HG02678 (cell line): ENCODE measurements at regions not wholly inside any gene's neighbourhood (a gene's known extent, or its start where the extent isn't known, plus 50 kb on each side); places are given as distances from the start of the nearest gene placed in this dataset.
"Not testable (repeated sequence)": the region's sequence is repeated elsewhere in the genome, so short reads cannot be mapped to it uniquely, and the experiment has no call there.

ENCODE experiments used
- ATAC-seq: cut with Tn5 transposase; IDR thresholded peaks from one replicate; pipeline ENCODE4 v1.9.1; 2021; ENCODE audit warnings: mild to moderate bottlenecking, moderate library complexity; ENCODE audit not compliant: unreplicated experiment

DNA sequence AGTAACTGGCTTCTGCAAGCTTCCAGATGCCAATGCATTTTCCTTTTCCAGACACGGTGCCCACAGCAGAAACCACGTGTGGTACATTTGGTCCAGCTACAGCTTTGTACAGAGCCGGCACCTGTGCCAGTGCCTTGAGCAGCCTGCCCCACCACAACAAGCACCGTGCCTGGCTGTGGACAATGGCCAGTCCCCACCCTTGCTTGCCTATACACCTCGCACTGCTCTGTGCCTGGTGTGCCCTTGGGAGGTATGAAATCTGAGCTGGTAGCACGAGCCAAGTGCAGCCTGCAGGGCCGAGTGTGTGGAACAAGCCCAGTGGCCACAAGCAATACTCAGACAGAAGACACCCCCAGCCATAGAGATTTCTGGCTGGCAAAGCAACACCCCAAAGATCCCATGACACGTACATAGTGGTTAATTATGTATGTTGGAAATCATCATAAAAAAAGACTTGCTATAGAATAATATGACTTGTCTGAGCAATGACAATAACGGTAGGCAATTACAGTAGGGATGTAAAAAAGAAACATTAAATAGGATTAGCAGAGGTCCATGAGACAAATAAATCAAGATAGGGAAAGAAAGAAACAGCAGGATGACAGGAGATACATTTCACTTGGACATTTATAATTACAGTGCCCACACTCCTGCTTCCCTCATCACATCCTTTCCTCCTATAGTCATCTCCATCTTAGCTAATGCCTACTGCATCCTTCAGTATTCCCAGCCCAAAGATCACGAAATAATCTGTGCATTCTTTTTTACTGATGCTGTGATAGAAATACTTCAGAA, 1399.5 kb downstream of the PCDH9 start:
- no peak for ATAC-seq

DNA sequence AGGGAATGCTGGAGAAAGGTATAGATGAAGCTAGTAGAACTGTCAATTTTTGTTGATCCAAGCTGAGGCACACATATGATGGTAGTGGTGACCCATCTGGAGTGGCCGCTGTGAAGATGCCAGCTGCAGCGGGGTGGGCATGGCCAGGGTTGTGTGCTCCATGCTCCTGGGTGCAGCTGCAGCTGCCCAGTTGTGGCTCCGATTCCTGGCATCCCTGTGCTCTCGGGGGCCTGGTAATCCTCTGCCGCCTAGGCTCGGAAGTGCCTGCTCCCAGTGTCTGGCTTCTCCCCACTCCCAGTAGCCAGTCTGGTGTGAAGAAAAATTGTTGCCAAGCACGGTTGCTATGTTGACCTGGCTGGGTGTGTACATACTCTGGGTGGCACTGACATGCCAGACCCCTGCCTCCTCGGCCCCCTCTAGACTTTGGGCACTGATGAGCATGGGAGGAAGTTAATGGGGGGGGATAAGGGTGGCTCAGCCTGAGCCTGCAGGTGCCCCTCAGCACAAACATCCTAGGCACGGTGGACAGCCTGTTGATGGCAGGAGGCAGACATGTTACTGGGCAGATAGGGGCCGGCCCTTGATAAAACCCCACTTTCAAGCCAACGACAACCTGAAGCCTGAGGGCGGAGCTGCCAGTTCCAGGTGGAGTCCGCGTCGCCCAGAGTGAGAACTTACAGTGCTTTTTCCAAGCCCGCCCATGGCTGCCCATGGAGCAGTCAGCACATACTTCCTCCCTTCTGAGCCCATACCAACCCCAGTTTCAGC, 1400.7 kb downstream of the PCDH9 start:
- ATAC-seq = no peak

DNA sequence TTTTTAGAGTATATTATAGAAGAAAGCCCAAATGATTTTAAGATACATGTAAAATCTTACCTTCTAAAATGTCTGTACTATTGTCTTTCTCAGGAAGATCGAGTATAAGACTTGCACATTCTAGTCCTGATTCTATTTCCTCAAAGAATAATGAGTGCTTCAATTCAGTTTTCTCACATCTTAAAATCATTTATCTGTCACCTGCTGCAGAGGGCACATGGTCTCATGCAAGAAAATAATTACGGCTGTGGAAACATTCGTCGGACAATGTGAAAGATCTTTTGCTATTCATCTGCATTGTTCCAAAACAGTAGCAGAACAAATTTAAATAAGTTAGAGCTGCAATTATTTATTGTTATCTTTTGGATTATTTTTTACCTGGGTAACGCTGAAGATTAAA, 1403.5 kb downstream of the PCDH9 start:
- ATAC-seq = no peak

DNA sequence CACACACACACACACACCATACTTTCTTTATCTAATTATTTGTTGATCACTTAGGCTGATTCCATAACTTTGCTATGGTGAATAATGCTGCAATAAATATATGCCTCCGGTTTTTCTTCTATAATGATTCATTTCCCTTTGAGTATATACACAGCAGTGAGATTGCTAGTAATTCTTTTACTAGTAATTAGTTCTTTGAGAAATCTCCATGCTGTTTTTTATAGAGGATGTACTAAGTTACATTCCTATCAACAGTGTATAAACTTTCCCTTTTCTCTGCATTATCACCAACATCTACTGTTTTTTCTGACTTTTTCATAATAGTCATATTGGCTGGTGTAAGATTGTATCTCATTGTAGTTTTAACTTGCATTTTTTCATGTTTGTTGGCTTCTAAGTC, 1405.1 kb downstream of the PCDH9 start:
- ATAC-seq = no peak

DNA sequence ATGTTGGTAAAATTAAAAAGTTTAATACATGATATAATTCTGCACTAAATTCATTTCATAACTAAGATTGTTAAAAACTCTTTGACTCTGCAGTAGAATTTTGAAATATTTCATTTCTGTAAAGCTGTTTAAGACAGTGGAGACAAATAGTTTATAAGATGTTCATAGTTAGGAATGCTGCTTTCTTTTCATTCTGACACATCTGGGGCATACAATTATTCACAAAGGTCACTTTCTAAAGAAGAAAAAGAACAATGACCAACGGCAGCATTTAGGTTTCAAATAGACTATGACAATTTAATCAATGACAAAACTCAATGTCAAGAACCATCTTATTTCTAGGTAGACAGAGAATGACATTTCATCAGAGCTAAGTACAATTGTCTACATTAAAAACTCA, 1422.1 kb downstream of the PCDH9 start:
- ATAC-seq = no peak

DNA sequence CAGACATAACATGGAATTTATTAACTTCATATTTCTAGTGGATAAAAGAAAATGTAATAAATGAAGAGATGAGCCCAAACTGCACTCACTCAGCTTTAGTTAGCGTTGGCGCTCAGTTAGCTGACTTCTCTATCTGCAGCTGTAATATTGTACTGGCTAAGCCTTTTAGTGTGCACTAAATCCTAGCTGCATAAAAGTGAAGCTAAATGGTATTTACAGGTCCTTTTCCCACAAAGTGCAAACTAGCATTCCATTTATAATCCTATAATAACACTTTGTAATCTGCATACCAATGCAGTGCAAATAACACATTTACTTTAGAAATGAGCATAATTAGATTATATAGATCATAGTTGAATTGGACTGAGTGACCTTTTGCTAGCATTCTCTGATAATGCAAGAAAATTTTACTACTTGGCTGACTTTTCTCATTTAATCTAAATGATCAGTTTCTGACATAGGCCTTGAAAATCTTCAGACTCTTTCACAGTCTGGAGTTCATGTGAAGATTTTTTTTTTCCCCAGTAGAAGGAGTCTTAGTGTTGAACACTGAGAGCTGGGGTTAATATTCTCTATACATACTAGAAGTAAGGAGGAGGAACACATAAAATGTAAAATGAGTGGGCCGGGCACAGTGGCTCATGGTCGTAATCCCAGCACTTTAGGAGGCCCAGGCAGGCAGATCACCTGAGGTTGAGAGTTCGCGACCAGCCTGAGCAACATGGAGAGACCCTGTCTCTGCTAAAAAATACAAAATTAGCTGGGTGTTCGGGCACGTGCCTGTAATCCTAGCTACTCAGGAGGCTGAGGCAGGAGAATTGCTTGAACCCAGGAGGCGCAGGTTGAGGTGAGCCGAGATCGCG, 1426.4 kb downstream of the PCDH9 start:
- ATAC-seq = no peak

DNA sequence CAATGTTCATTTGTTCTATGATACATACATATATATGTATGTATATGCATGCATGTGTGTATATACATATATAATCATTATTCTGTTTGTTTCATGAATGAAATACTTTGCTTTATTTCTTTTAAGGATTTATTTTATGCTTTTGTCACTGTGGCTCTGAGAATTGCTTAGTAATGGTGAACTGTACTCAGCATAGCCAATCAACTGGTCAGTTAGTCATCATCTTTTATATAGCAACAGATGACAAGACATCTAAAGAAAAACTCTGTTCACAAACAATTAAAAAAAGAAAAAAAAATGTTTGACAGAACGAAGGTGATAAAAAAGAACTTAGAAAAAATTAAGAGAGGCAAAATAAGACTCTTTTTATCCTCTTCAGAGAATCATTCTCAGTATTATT, 1440.3 kb downstream of the PCDH9 start:
- ATAC-seq = no peak

DNA sequence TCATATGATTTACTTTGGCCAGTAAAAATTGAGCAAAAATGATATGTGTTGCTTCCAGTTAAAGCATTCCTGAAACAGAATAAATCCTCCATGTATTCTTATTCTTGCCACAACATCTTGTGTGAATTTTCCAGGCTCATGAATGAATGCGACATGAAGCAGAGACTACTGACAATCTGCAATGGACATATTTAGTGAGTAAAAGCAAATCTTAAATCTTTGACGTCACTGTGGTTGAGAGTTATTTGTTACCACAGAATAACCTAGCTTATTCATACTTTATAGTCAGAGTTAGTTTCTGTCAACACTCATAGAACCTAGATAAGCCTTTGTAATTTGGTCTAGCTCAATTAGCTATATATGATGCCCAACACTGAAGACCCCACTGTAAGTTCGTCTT, 1443.1 kb downstream of the PCDH9 start:
- ATAC-seq = no peak

DNA sequence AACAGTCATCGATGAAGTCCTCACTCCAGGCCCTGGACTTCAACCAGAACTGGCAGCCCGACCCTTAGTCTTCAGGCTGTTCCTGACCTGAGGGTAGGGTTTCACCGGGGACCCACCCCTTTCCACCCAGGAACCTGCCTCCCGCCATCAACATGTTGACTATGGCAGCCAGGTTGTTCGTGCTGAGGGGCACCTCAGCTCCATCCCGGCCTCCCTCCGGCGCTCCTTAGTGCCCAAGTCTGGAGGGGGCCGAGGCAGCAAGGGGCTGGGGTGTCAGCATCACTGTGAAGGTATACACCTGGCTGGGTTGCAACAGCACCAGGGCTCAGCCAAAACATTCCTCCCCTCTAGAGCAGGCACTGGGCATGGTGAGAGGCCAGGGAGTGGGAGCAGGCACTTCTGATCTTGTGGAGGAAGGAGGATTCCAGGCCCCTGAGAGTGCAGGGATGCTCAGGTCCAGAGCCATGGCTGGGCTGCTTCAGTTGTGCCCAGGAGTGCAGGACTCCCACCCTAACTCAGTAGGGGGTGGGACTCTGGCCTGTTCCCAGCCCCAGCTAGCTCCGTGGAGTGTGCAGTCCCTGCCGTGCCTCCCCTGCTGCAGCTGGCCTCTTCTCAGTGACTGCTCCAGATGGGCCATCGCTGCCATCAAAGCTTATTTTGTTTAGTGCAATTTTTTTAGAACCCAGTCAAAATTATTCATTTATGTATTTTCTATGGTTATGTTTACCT, 1445.9 kb downstream of the PCDH9 start:
- ATAC-seq = no peak

DNA sequence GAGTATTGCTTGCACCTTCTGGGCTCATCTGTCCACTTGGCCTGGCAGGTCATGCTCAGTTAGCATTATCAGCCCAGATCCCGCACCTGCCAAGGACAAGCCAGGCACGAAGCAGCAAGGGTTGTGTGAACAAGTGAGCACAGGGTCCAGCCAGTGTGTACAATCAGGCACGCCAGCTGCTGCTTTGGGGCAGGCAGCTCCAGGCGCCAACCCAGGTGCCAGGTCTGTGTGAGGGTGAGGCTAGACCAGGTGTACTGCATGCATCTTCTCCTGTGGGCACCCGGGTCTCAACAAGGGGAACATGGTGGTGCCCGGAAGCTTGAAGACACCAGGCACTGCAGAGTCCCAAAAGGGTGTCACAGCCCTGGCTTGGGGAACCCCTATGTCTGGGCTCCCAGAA, 1446.8 kb downstream of the PCDH9 start:
- ATAC-seq = no peak

DNA sequence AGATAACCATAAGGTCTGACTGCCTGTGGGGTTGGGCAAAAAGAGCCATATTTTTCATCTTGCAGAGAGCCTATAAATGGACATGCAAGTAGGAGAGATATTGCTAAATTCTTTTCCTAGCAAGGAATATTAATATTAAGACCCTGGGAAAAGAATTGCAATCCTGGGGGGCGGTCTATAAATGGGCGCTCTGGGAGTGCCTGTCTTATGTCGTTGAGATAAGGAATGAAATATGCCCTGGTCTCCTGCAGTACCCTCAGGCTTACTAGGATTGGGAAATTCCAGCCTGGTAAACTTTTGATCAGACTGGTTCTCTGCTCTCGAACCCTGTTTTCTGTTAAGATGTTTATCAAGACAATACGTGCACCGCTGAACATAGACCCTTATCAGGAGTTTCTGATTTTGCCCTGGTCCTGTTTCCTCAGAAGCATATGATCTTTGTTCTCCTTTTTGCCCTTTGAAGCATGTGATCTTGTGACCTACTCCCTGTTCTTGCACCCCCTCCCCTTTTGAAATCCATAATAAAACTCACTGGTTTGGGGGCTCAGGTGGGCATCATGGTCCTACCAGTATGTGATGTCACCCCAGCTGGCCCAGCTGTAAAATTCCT, 1458.3 kb downstream of the PCDH9 start:
- ATAC-seq = not testable (repeated sequence)

DNA sequence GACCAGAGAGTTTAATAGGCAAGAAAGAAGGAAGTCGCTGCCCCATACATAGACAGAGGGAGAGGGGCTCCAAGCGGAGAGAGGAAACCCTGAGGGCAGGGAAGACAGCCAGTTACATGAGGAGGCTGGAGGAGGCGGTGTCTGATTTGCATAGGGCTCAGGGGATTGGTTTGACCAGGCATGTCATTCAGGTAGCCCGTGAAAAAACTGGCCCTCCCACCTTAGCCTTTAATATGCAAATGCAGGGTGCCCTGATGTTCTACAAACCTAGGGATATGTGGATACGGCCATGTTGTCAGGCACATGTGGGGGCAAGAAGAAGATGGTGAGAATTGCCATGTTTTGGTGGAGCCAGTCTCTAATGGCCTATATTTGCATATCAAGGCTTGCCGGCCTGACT, 1461.6 kb downstream of the PCDH9 start:
- ATAC-seq = no peak

DNA sequence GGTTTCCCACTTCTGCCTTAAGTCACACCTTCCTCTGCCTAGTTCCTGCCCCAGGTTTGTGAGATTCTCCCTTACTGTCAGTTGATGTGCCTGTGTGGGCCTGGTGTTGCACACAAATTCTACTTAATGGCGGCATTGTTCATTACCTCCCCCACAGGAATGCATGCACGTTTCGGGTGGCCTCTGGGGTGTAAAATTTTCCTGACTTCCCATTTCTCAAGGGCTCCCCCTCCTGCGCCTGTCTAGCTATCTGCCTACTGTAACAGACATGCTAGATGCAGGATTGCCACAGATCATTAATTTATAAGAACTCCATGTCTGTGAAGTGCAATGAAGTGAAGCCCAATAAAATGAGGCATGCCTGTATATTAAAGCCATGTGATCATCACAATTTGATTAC, 1466.3 kb downstream of the PCDH9 start:
- no peak for ATAC-seq

DNA sequence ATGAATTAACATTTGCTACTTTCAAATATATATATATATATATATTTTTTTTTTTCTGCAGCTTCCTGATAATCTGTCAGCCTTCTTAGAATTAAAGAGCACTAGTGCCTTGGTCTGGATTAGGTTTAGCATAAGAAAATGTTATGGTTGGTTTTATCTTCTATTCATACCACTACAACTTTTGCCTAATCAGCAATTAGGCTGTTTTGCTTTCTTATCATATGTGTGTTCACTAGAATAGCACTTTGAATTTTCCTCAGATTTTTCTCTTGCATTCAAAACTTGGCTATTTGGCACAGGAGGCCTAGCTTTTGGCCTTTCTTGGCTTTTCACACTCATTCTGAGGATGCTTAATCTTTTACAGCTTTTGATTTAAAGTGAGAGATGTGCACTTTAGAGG, 1468.1 kb downstream of the PCDH9 start:
- ATAC-seq = no peak

DNA sequence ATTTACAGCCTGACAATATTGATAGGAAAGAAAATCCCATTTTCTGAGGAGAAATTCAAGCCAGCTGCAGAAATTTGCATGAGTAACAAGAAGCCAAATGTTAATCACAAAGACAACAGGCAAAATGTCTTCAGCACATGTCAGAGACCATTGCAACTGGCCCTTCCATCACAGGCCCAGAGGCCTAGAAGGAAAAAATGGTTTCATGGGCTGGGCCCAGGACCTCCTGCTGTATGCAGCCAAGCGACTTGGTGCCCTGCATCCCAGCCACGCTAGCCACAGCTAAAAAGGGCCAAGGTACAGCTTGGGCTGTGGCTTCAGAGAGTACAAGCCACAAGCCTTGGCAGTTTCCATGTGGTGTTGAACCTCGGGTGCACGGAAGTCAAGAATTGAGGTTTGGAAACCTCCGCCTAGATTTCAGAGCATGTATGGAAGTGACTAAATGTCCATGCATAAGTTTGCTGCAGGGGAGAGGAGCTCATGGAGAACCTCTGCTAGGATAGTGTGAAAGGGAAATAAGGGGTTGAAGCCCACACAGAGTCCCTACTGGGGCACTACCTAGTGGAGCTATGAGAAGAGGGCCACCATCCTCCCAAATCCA, 1474.0 kb downstream of the PCDH9 start:
- ATAC-seq = no peak

DNA sequence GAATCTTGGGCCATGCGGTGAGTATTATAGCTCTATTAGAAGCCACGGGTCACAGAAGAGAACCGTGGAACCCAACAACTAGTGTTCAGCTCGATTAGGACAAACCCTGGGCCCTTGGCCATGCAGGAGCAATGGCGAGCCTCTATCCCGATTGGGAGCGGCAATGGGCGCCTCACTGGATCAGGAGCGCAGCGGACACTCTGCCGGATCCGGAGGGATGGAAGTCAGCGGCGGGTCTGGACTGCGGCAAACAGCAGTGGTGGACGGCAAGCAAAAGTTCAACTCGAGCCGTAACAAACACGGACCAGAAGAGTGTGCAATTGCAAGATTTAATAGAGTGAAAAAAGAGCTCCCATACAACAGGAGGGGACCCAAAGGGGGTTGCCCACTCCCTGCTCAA, 1481.9 kb downstream of the PCDH9 start:
- no peak for ATAC-seq

DNA sequence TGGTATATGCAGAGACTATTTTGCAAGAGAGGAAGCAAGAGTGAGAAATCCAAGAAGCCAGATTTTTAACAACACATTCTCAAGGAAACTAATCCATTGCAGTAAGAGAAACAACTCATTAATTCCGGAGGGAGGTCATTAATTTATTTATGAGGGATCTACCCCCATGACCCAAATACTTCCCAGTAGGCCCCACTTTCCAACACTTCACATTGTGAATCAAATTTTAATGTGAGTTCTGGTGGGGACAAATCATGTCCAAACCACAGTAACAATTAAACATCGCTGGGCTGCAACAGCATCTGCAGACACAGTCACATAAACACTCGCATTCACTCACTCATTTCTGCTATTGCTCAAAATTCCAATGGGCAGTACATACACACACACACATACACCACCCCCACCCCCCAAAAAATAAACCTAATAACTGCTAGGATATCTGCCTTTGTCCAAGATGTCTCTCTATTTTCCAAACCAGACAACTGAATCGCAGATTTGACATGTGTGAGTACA, 1483.7 kb downstream of the PCDH9 start:
- no peak for ATAC-seq

DNA sequence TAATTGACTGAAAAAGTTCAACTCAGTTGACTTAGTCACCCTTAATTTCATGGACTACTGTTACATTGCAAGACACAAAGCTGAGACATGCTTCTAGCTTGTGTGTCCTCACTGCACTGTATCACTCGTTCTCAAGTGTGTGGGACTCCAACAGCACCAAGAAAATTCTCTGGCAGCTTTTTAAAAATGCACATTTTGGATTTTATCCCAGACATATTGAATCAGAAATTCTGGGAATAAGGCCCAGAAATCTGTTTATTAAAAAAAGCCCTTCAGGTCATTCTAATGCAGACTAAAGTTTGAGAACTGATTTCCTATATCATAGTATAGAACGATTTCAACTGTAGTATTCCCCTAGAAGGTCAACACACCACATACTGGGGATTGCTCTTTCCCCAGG, 1485.3 kb downstream of the PCDH9 start:
- ATAC-seq = no peak

DNA sequence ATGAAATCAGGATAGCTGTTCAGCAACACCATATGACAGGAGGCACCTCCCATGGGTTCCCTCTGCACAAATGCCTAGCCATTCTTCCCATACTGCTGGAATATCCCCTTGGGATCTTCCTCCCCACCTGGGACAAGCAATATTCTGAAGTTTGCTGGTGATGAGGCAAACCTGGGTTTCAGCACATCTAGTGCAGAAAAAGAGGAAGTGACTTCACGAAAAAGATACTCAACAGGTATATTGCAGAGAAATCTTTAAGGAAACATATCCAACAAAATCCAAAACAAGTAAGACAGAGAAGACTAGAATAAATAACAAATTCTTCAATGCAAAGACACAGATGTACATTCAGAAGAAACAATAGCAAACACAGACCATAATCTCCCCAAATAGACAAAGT, 1497.0 kb downstream of the PCDH9 start:
- ATAC-seq = no peak

DNA sequence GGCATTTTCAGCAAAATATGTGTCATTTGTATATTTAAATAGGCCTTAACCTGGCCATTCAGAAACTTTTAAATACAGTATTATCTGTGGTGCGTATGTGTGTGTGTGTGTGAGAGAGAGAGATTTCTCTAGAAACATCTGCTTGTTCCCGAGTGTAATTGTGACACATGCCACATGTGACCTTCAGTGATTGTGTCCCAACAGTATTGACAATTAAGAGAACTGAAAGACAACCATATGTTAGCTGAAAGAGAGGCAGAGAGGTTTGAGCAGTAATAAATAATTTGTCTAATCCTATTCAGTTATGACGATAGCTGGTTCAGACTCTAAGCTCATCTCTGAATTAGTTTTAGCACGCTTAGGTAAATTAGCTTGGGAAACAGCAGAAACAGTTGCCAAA, 1503.1 kb downstream of the PCDH9 start:
- no peak for ATAC-seq
